ENCODE measurements at regions not wholly inside any gene's neighbourhood (a gene's known extent, or its start where the extent isn't known, plus 50 kb on each side); places are given as distances from the start of the nearest gene placed in this dataset.
"Not testable (repeated sequence)": the region's sequence is repeated elsewhere in the genome, so short reads cannot be mapped to it uniquely, and the experiment has no call there.

GRCh38 chr1:181947441-181947840 lies 114.1 kb downstream of the ZNF648 start:
- DNase-seq, result no peak

- peak; percentile 82 for DNase-seq
Observed at GRCh38 chr1:181936768-181937581, 124.5 kb downstream of the ZNF648 start.

- no peak for DNase-seq
Observed at GRCh38 chr1:181936269-181936668, 125.2 kb downstream of the ZNF648 start.

- DNase-seq, result no peak
Observed at GRCh38 chr1:181931873-181932272, 129.6 kb downstream of the ZNF648 start.

- DNase-seq, result no peak
Observed at GRCh38 chr1:181930187-181930586, 131.3 kb downstream of the ZNF648 start.

GRCh38 chr1:181926697-181927096 lies 134.8 kb downstream of the ZNF648 start:
- DNase-seq, result no peak

GRCh38 chr1:181924034-181924433 lies 137.5 kb downstream of the ZNF648 start:
- DNase-seq, result not testable (repeated sequence)

GRCh38 chr1:181919542-181919941 lies 142.0 kb downstream of the ZNF648 start:
- no peak for DNase-seq

GRCh38 chr1:181918880-181919525 lies 142.5 kb downstream of the ZNF648 start:
- DNase-seq, result no peak

GRCh38 chr1:181911715-181912114 lies 149.8 kb downstream of the ZNF648 start:
- DNase-seq, result no peak

- no peak for DNase-seq
Observed at GRCh38 chr1:181910905-181911304, 150.6 kb downstream of the ZNF648 start.

GRCh38 chr1:181909010-181909409 lies 152.5 kb downstream of the ZNF648 start:
- no peak for DNase-seq

GRCh38 chr1:181906631-181907030 lies 154.9 kb downstream of the ZNF648 start:
- DNase-seq, result no peak

- DNase-seq, result no peak
Observed at GRCh38 chr1:181905944-181906597, 155.4 kb downstream of the ZNF648 start.

GRCh38 chr1:181898773-181899172 lies 162.7 kb downstream of the ZNF648 start:
- DNase-seq, result no peak

- DNase-seq, result no peak
Observed at GRCh38 chr1:181896824-181897223, 164.7 kb downstream of the ZNF648 start.

GRCh38 chr1:181894439-181894859 lies 167.1 kb downstream of the ZNF648 start:
- DNase-seq, result no peak

- DNase-seq, result no peak
Observed at GRCh38 chr1:181893937-181894336, 167.6 kb downstream of the ZNF648 start.

GRCh38 chr1:181893150-181893549 lies 168.4 kb downstream of the ZNF648 start:
- DNase-seq, result not testable (repeated sequence)

GRCh38 chr1:181872562-181872961 lies 188.9 kb downstream of the ZNF648 start:
- DNase-seq, result no peak

- DNase-seq, result no peak
Observed at GRCh38 chr1:181863736-181864135, 197.8 kb downstream of the ZNF648 start.

GRCh38 chr1:181863006-181863405 lies 198.5 kb downstream of the ZNF648 start:
- no peak for DNase-seq

- no peak for DNase-seq
Observed at GRCh38 chr1:181858135-181858534, 203.4 kb downstream of the ZNF648 start.

All from NCI-H1105 (cell line).